NB4 (cell line): ENCODE measurements at regions not wholly inside any gene's neighbourhood (a gene's known extent, or its start where the extent isn't known, plus 50 kb on each side); places are given as distances from the start of the nearest gene placed in this dataset.

Experiments used
- DNase-seq: peaks from one replicate; pipeline ENCODE4 v3.0.0; 2010; ENCODE audit warnings: low read depth
- H3K4me3 ChIP-seq: one replicate; pipeline ENCODE4 v1.5.1; 2011; ENCODE audit warnings: mild to moderate bottlenecking, low read depth, low read length, moderate library complexity
- MYC ChIP-seq: IDR thresholded peaks from 2 replicates; pipeline ENCODE4 v1.6.1; 2011; ENCODE audit warnings: low read depth, low read length
- POLR2A ChIP-seq: IDR thresholded peaks from 2 replicates; pipeline ENCODE4 v1.6.1; 2011; ENCODE audit warnings: mild to moderate bottlenecking; ENCODE audit not compliant: insufficient read length; ENCODE audit errors: extremely low read depth
- TF ChIP-seq, protein P1 (sequence below): IDR thresholded peaks from 2 replicates; pipeline ENCODE4 v1.6.1; 2011; ENCODE audit warnings: low read depth, low read length
- TF ChIP-seq, protein P2 (sequence below): IDR thresholded peaks from one replicate; pipeline ENCODE4 v1.5.1; 2012; ENCODE audit warnings: low read depth, low read length

DNA sequence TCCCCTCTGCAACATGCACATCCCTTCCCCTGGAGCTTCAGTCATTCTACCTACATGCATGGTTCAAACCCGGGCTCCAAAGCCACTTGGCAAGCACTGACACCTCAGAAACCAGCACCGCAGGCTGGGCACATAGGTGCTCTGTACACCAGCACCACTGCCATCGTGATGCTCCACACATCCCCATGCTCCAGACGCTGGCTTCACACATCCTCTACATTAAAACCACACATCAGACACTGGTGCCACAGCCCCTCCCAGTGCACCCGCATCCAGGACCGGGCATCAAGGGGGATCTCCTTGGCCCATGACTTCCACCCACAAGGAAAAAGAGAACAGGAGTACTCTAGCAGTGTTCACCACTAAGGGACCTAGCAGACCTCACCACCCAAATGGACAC, 787.7 kb downstream of the CDH18 start:
- TF ChIP-seq, protein P1, sequence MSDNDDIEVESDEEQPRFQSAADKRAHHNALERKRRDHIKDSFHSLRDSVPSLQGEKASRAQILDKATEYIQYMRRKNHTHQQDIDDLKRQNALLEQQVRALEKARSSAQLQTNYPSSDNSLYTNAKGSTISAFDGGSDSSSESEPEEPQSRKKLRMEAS, result no peak
- TF ChIP-seq POLR2A (no peak), MYC (no peak)
- H3K4me3 ChIP-seq, result no peak overlapping the region
- no peak for DNase-seq

DNA sequence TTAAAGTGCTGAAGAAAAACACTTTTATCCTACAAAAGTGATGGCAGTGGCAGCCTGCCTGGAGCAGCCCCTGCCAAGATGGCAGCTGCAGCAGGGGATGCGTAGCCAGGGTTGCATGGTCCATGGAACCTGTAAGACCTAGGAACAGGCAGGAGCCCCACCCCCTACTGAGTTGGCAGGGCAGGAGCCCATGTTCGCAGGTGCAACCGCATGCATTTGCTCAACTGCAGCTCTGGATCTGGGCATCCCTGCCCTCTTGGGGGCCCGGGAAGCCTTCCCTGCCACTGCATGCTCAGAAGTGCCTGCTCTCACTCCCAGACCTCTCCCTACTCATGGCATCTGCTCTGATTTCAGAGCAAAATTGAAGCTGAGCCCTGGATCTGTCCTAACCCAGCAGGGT, 779.6 kb downstream of the CDH18 start:
- no peak for DNase-seq
- no peak overlapping the region for H3K4me3 ChIP-seq
- TF ChIP-seq, protein P2, sequence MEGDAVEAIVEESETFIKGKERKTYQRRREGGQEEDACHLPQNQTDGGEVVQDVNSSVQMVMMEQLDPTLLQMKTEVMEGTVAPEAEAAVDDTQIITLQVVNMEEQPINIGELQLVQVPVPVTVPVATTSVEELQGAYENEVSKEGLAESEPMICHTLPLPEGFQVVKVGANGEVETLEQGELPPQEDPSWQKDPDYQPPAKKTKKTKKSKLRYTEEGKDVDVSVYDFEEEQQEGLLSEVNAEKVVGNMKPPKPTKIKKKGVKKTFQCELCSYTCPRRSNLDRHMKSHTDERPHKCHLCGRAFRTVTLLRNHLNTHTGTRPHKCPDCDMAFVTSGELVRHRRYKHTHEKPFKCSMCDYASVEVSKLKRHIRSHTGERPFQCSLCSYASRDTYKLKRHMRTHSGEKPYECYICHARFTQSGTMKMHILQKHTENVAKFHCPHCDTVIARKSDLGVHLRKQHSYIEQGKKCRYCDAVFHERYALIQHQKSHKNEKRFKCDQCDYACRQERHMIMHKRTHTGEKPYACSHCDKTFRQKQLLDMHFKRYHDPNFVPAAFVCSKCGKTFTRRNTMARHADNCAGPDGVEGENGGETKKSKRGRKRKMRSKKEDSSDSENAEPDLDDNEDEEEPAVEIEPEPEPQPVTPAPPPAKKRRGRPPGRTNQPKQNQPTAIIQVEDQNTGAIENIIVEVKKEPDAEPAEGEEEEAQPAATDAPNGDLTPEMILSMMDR, result no peak
- TF ChIP-seq, protein P1, result no peak
- TF ChIP-seq POLR2A (no peak), MYC (no peak)

DNA sequence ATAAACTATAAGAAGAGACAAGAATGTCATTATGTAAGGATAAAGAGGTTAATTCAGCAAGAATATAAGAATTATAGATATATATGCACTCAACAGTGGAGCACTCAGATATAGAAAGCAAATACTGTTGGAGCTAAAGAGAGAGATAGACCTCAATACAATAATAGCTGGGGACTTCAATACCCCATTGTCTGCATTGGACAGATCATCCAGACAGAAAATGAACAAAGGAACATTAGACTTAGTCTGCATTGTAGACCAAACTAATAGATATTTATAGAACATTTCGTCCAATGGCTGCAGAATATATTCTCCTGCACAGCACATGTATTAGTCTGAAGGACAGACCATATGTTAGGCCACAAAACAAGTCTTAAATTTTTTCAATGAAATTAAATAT, 777.1 kb downstream of the CDH18 start:
- TF ChIP-seq, protein P2, result no peak
- TF ChIP-seq, protein P1, result no peak
- TF ChIP-seq MYC (no peak), POLR2A (no peak)
- H3K4me3 ChIP-seq, result no peak overlapping the region
- DNase-seq, result no peak

DNA sequence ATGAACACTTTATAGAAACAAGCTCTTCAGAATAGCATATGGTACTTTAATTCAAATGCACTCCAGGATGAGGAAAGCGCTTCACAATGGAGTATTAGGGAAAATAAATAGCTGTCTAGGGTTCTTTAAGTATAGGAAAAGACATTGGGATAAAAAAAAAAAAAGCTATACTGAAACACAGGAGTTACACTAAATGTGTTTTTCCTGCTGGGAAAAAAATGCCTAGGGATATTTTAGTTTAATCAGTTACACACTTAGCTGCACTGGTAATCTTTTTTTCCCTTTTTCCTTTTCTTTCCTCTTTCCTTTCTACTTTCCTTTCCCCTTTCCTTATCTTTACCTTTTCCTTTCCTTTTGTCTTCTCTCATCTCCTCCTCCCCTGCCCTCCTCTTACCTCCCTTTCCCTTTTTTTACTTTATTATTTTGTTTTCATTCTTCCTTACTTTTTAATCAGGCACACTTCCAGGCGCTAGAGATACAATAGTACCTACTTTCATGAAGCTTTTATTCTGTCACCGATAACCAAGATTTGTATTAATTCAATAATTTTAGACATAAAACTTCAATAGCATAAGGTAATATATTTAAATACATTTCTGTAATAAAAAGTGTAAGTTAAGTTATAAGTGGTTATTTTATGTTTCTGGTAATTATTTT, 758.7 kb downstream of the CDH18 start:
- TF ChIP-seq, protein P2, result no peak
- TF ChIP-seq, protein P1, result no peak
- TF ChIP-seq MYC (no peak), POLR2A (no peak)
- no peak for DNase-seq
- no peak overlapping the region for H3K4me3 ChIP-seq

DNA sequence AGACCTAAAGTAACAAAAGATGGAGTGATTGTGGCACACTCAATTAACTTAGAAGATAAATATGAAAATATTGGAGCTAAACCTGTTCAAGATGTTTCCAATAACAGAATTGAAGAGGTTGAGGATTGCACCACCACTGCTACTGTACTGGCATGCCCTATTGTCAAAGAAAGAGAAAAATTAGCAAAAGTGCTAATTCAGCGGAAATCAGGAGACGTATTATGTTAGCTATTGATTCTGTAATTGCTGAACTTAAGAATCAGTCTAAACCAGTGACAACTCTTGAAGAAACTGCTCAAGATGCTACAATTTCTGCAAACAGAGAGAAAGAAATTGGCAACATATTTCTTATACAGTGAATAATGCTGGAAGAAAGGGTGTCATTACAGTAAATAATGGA, 754.4 kb downstream of the CDH18 start:
- no peak for DNase-seq
- H3K4me3 ChIP-seq, result no peak overlapping the region
- TF ChIP-seq, protein P2, result no peak
- TF ChIP-seq, protein P1, result no peak
- no peak for TF ChIP-seq POLR2A
- no peak for TF ChIP-seq MYC

DNA sequence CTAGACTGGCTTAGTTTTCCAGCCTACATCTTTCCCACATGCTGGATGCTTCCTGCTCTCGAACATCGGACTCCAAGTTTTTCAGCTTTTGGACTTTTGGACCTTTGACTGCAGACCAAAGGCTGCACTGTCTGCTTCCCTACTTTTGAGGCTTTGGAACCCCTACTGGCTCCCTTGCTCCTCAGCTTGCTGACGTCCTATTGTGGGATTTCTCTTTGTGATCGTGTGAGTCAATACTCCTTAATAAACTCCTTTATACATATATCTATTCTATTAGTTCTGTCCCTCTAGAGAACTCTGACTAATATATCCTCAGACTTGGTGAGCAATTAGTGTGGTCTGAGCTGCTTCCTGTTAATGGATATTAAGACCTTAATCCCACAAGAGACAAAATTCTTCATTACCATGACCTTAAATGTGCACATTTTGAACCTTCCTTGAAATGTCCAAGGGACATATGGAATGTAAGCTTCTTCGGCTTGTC, 752.9 kb downstream of the CDH18 start:
- no peak for DNase-seq
- H3K4me3 ChIP-seq, result no peak overlapping the region
- TF ChIP-seq POLR2A (no peak), MYC (no peak)
- TF ChIP-seq, protein P1, result no peak
- TF ChIP-seq, protein P2, result no peak
